ENCODE measurements at regions not wholly inside any gene's neighbourhood (a gene's known extent, or its start where the extent isn't known, plus 50 kb on each side); places are given as distances from the start of the nearest gene placed in this dataset.
"Not testable (repeated sequence)": the region's sequence is repeated elsewhere in the genome, so short reads cannot be mapped to it uniquely, and the experiment has no call there.

GRCh38 chr11:21653951-21654421 lies 538.9 kb upstream of the ANO5 start:
- H3K27ac ChIP-seq (ENCODE audit: low read depth, low read length), result no peak overlapping the region
- no peaks in the 10 kb centered on the region for H3K79me2 ChIP-seq (ENCODE audit: control insufficient read depth, insufficient read depth, low read length)
- no peak overlapping the region for H3K56ac ChIP-seq (ENCODE audit: low read length)
- no peak overlapping the region for H2BK15ac ChIP-seq (replicated peaks; ENCODE audit: low read depth)
- no peak overlapping the region for H2AK5ac ChIP-seq (ENCODE audit: low read length)
- H3K36me3 ChIP-seq (ENCODE audit: control insufficient read depth, insufficient read depth, low read length), result no peaks in the 10 kb centered on the region
- no peaks in the 10 kb centered on the region for H3K79me1 ChIP-seq (ENCODE audit: low read length)
- H3K4me3 ChIP-seq (ENCODE audit: low read length), result no peak overlapping the region
- H3K4me2 ChIP-seq (ENCODE audit: low read length), result no peak overlapping the region
- no peak overlapping the region for H2BK5ac ChIP-seq (ENCODE audit: low read length)
- H3K9ac ChIP-seq (ENCODE audit: low read length), result no peak overlapping the region
- no peak overlapping the region for H3K4ac ChIP-seq (ENCODE audit: low read depth, low read length)
- no peaks in the 10 kb centered on the region for H3K27me3 ChIP-seq (ENCODE audit: insufficient read depth, low read length, poor library complexity)
- no peak overlapping the region for H2BK120ac ChIP-seq (ENCODE audit: low read depth, low read length)
- no peak overlapping the region for H3K18ac ChIP-seq (ENCODE audit: low read length)
- no CpG with 5 or more reads among the region's 5 CpGs for WGBS (ENCODE audit: extremely low coverage, insufficient coverage, low lambda C conversion rate)
- no peak overlapping the region for H3K23ac ChIP-seq (ENCODE audit: low read length)
- no peak for DNase-seq
- no peak overlapping the region for H4K8ac ChIP-seq (ENCODE audit: low read depth, low read length)
- H3K4me1 ChIP-seq (ENCODE audit: control insufficient read depth, low read depth, low read length), result no peaks in the 10 kb centered on the region
- no peak overlapping the region for H4K5ac ChIP-seq (ENCODE audit: low read length)

- Histone ChIP-seq H3K27me3 (ENCODE audit: insufficient read depth, low read length, poor library complexity) (no peaks in the 10 kb centered on the region), H3K4me1 (ENCODE audit: control insufficient read depth, low read depth, low read length) (no peaks in the 10 kb centered on the region), H3K56ac (ENCODE audit: low read length) (no peak overlapping the region), H3K36me3 (ENCODE audit: control insufficient read depth, insufficient read depth, low read length) (no peaks in the 10 kb centered on the region), H3K23ac (ENCODE audit: low read length) (no peak overlapping the region), H2AK5ac (ENCODE audit: low read length) (no peak overlapping the region), H3K79me2 (ENCODE audit: control insufficient read depth, insufficient read depth, low read length) (no peaks in the 10 kb centered on the region), H4K8ac (ENCODE audit: low read depth, low read length) (no peak overlapping the region), H3K4me2 (ENCODE audit: low read length) (no peak overlapping the region), H3K4me3 (ENCODE audit: low read length) (no peak overlapping the region), H4K5ac (ENCODE audit: low read length) (no peak overlapping the region), H2BK5ac (ENCODE audit: low read length) (no peak overlapping the region), H3K4ac (ENCODE audit: low read depth, low read length) (no peak overlapping the region), H2BK15ac (replicated peaks; ENCODE audit: low read depth) (no peak overlapping the region), H3K9ac (ENCODE audit: low read length) (no peak overlapping the region), H3K79me1 (ENCODE audit: low read length) (no peaks in the 10 kb centered on the region), H3K18ac (ENCODE audit: low read length) (no peak overlapping the region), H2BK120ac (ENCODE audit: low read depth, low read length) (no peak overlapping the region), H3K27ac (ENCODE audit: low read depth, low read length) (no peak overlapping the region)
- WGBS (ENCODE audit: extremely low coverage, insufficient coverage, low lambda C conversion rate), result no CpG with 5 or more reads among the region's 4 CpGs
- DNase-seq, result no peak
Observed at GRCh38 chr11:21656065-21656464, 536.8 kb upstream of the ANO5 start.

- Histone ChIP-seq H2BK120ac (ENCODE audit: low read depth, low read length) (no peak overlapping the region), H4K5ac (ENCODE audit: low read length) (no peak overlapping the region), H3K79me1 (ENCODE audit: low read length) (no peaks in the 10 kb centered on the region), H3K27ac (ENCODE audit: low read depth, low read length) (no peak overlapping the region), H3K23ac (ENCODE audit: low read length) (no peak overlapping the region), H3K4me1 (ENCODE audit: control insufficient read depth, low read depth, low read length) (no peaks in the 10 kb centered on the region), H2AK5ac (ENCODE audit: low read length) (no peak overlapping the region), H3K4me2 (ENCODE audit: low read length) (no peak overlapping the region), H3K27me3 (ENCODE audit: insufficient read depth, low read length, poor library complexity) (no peaks in the 10 kb centered on the region), H3K36me3 (ENCODE audit: control insufficient read depth, insufficient read depth, low read length) (no peaks in the 10 kb centered on the region), H3K56ac (ENCODE audit: low read length) (no peak overlapping the region), H2BK5ac (ENCODE audit: low read length) (no peak overlapping the region), H4K8ac (ENCODE audit: low read depth, low read length) (no peak overlapping the region), H3K18ac (ENCODE audit: low read length) (no peak overlapping the region), H3K4me3 (ENCODE audit: low read length) (no peak overlapping the region), H3K4ac (ENCODE audit: low read depth, low read length) (no peak overlapping the region), H3K79me2 (ENCODE audit: control insufficient read depth, insufficient read depth, low read length) (no peaks in the 10 kb centered on the region), H3K9ac (ENCODE audit: low read length) (no peak overlapping the region), H2BK15ac (replicated peaks; ENCODE audit: low read depth) (no peak overlapping the region)
- DNase-seq, result no peak
- no CpG with 5 or more reads among the region's 4 CpGs for WGBS (ENCODE audit: extremely low coverage, insufficient coverage, low lambda C conversion rate)
Observed at GRCh38 chr11:21658654-21659193, 534.2 kb upstream of the ANO5 start.

GRCh38 chr11:21659377-21659776 lies 533.5 kb upstream of the ANO5 start:
- not testable (repeated sequence) for H2AK5ac ChIP-seq (ENCODE audit: low read length); H3K27ac ChIP-seq (ENCODE audit: low read depth, low read length); H3K4ac ChIP-seq (ENCODE audit: low read depth, low read length); H3K36me3 ChIP-seq (ENCODE audit: control insufficient read depth, insufficient read depth, low read length); H3K79me1 ChIP-seq (ENCODE audit: low read length); H2BK15ac ChIP-seq (replicated peaks; ENCODE audit: low read depth); H2BK120ac ChIP-seq (ENCODE audit: low read depth, low read length); H3K4me1 ChIP-seq (ENCODE audit: control insufficient read depth, low read depth, low read length); H3K4me2 ChIP-seq (ENCODE audit: low read length); H3K23ac ChIP-seq (ENCODE audit: low read length); H3K56ac ChIP-seq (ENCODE audit: low read length); H3K9ac ChIP-seq (ENCODE audit: low read length); H3K79me2 ChIP-seq (ENCODE audit: control insufficient read depth, insufficient read depth, low read length); H2BK5ac ChIP-seq (ENCODE audit: low read length); H4K5ac ChIP-seq (ENCODE audit: low read length); H3K18ac ChIP-seq (ENCODE audit: low read length); DNase-seq; H3K4me3 ChIP-seq (ENCODE audit: low read length); H3K27me3 ChIP-seq (ENCODE audit: insufficient read depth, low read length, poor library complexity); H4K8ac ChIP-seq (ENCODE audit: low read depth, low read length)
- no CpG with 5 or more reads among the region's 2 CpGs for WGBS (ENCODE audit: extremely low coverage, insufficient coverage, low lambda C conversion rate)

GRCh38 chr11:21659961-21660360 lies 532.9 kb upstream of the ANO5 start:
- Histone ChIP-seq H4K8ac (ENCODE audit: low read depth, low read length) (no peak overlapping the region), H2BK120ac (ENCODE audit: low read depth, low read length) (no peak overlapping the region), H3K18ac (ENCODE audit: low read length) (no peak overlapping the region), H3K9ac (ENCODE audit: low read length) (no peak overlapping the region), H3K79me2 (ENCODE audit: control insufficient read depth, insufficient read depth, low read length) (no peaks in the 10 kb centered on the region), H3K27me3 (ENCODE audit: insufficient read depth, low read length, poor library complexity) (no peaks in the 10 kb centered on the region), H2AK5ac (ENCODE audit: low read length) (no peak overlapping the region), H3K23ac (ENCODE audit: low read length) (no peak overlapping the region), H3K4me3 (ENCODE audit: low read length) (no peak overlapping the region), H3K56ac (ENCODE audit: low read length) (no peak overlapping the region), H3K27ac (ENCODE audit: low read depth, low read length) (no peak overlapping the region), H3K79me1 (ENCODE audit: low read length) (no peaks in the 10 kb centered on the region), H2BK5ac (ENCODE audit: low read length) (no peak overlapping the region), H3K36me3 (ENCODE audit: control insufficient read depth, insufficient read depth, low read length) (no peaks in the 10 kb centered on the region), H2BK15ac (replicated peaks; ENCODE audit: low read depth) (no peak overlapping the region), H3K4me2 (ENCODE audit: low read length) (no peak overlapping the region), H4K5ac (ENCODE audit: low read length) (no peak overlapping the region), H3K4ac (ENCODE audit: low read depth, low read length) (no peak overlapping the region), H3K4me1 (ENCODE audit: control insufficient read depth, low read depth, low read length) (no peaks in the 10 kb centered on the region)
- no peak for DNase-seq

- H3K9ac ChIP-seq (ENCODE audit: low read length), result no peak overlapping the region
- no peaks in the 10 kb centered on the region for H3K36me3 ChIP-seq (ENCODE audit: control insufficient read depth, insufficient read depth, low read length)
- H3K23ac ChIP-seq (ENCODE audit: low read length), result no peak overlapping the region
- H3K4me3 ChIP-seq (ENCODE audit: low read length), result no peak overlapping the region
- no peaks in the 10 kb centered on the region for H3K79me1 ChIP-seq (ENCODE audit: low read length)
- DNase-seq, result no peak
- H4K5ac ChIP-seq (ENCODE audit: low read length), result no peak overlapping the region
- H3K27ac ChIP-seq (ENCODE audit: low read depth, low read length), result no peak overlapping the region
- no peaks in the 10 kb centered on the region for H3K4me1 ChIP-seq (ENCODE audit: control insufficient read depth, low read depth, low read length)
- no peaks in the 10 kb centered on the region for H3K27me3 ChIP-seq (ENCODE audit: insufficient read depth, low read length, poor library complexity)
- no peaks in the 10 kb centered on the region for H3K79me2 ChIP-seq (ENCODE audit: control insufficient read depth, insufficient read depth, low read length)
- no peak overlapping the region for H2BK15ac ChIP-seq (replicated peaks; ENCODE audit: low read depth)
- no peak overlapping the region for H2BK5ac ChIP-seq (ENCODE audit: low read length)
- WGBS (ENCODE audit: extremely low coverage, insufficient coverage, low lambda C conversion rate), result no CpG with 5 or more reads among the region's 6 CpGs
- H3K4me2 ChIP-seq (ENCODE audit: low read length), result no peak overlapping the region
- no peak overlapping the region for H3K18ac ChIP-seq (ENCODE audit: low read length)
- no peak overlapping the region for H3K56ac ChIP-seq (ENCODE audit: low read length)
- no peak overlapping the region for H4K8ac ChIP-seq (ENCODE audit: low read depth, low read length)
- no peak overlapping the region for H3K4ac ChIP-seq (ENCODE audit: low read depth, low read length)
- H2BK120ac ChIP-seq (ENCODE audit: low read depth, low read length), result no peak overlapping the region
- no peak overlapping the region for H2AK5ac ChIP-seq (ENCODE audit: low read length)
Observed at GRCh38 chr11:21675049-21675616, 517.8 kb upstream of the ANO5 start.
